HL-60 (cell line): ENCODE measurements at regions not wholly inside any gene's neighbourhood (a gene's known extent, or its start where the extent isn't known, plus 50 kb on each side); places are given as distances from the start of the nearest gene placed in this dataset.
"Not testable (repeated sequence)": the region's sequence is repeated elsewhere in the genome, so short reads cannot be mapped to it uniquely, and the experiment has no call there.

Experiments used
- CTCF ChIP-seq: IDR thresholded peaks from one replicate; pipeline ENCODE4 v1.5.1; 2011; ENCODE audit warnings: low read length, control low read depth, inconsistent platforms; ENCODE audit not compliant: insufficient read depth
- GABPA ChIP-seq: IDR thresholded peaks from 2 replicates; pipeline ENCODE4 v1.6.1; 2012; ENCODE audit warnings: low read depth
- POLR2AphosphoS5 ChIP-seq: IDR thresholded peaks from 2 replicates; pipeline ENCODE4 v1.6.1; 2012; ENCODE audit warnings: low read depth
- REST ChIP-seq: IDR thresholded peaks from 2 replicates; pipeline ENCODE4 v1.6.1; 2012; ENCODE audit warnings: low read depth; ENCODE audit not compliant: insufficient replicate concordance
- SPI1 ChIP-seq: IDR thresholded peaks from 2 replicates; pipeline ENCODE4 v1.6.1; 2012; ENCODE audit warnings: low read depth, mild to moderate bottlenecking, borderline replicate concordance

DNA sequence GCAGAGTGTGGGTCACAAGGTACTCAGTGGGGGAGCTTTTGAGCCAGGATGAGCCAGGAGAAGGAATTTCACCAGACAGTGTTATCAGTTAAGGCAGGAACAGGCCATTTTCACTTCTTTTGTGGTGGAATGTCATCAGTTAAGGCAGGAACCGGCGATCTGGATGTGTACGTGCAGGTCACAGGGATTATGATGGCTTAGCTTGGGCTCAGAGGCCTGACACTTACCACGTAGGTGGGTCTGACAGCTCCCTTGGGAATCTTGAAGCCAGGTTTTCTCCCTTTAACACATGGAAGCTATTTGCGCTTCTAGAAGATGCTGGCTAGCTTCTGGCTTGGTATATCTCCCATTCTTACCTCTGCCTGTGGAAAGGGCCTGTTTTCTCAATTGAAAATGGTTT, 250.6 kb downstream of the INSC start:
- not testable (repeated sequence) for TF ChIP-seq CTCF, REST, POLR2AphosphoS5, GABPA, SPI1
